ENCODE measurements at regions not wholly inside any gene's neighbourhood (a gene's known extent, or its start where the extent isn't known, plus 50 kb on each side); places are given as distances from the start of the nearest gene placed in this dataset.

GRCh38 chr16:13291591-13292333 is 390.4 kb downstream of the SHISA9 start:
- no peak for DNase-seq (ENCODE audit: low read depth in 1 of 2, low spot score in 1 of 2)

GRCh38 chr16:13296206-13296605 is 394.8 kb downstream of the SHISA9 start:
- no peak for DNase-seq (ENCODE audit: low read depth in 1 of 2, low spot score in 1 of 2)

GRCh38 chr16:13298666-13299065 is 397.3 kb downstream of the SHISA9 start:
- no peak for DNase-seq (ENCODE audit: low read depth in 1 of 2, low spot score in 1 of 2)

- DNase-seq (ENCODE audit: low read depth in 1 of 2, low spot score in 1 of 2), result no peak
These were observed 398.9 kb downstream of the SHISA9 start for GRCh38 chr16:13300066-13300840.

GRCh38 chr16:13305019-13305755 is 403.8 kb downstream of the SHISA9 start:
- no peak for DNase-seq (ENCODE audit: low read depth in 1 of 2, low spot score in 1 of 2)

GRCh38 chr16:13306161-13306995 is 405.0 kb downstream of the SHISA9 start:
- no peak for DNase-seq (ENCODE audit: low read depth in 1 of 2, low spot score in 1 of 2)

- no peak for DNase-seq (ENCODE audit: low read depth in 1 of 2, low spot score in 1 of 2)
These were observed 405.9 kb downstream of the SHISA9 start for GRCh38 chr16:13307255-13307654.

- no peak for DNase-seq (ENCODE audit: low read depth in 1 of 2, low spot score in 1 of 2)
These were observed 406.5 kb downstream of the SHISA9 start for GRCh38 chr16:13307851-13308250.

- DNase-seq (ENCODE audit: low read depth in 1 of 2, low spot score in 1 of 2), result no peak
These were observed 410.7 kb downstream of the SHISA9 start for GRCh38 chr16:13312063-13312462.

- DNase-seq (ENCODE audit: low read depth in 1 of 2, low spot score in 1 of 2), result no peak
These were observed 412.0 kb downstream of the SHISA9 start for GRCh38 chr16:13313351-13313750.

GRCh38 chr16:13314633-13315032 is 413.2 kb downstream of the SHISA9 start:
- no peak for DNase-seq (ENCODE audit: low read depth in 1 of 2, low spot score in 1 of 2)

GRCh38 chr16:13315642-13316427 is 414.4 kb downstream of the SHISA9 start:
- no peak for DNase-seq (ENCODE audit: low read depth in 1 of 2, low spot score in 1 of 2)

- DNase-seq (ENCODE audit: low read depth in 1 of 2, low spot score in 1 of 2), result no peak
These were observed 420.9 kb downstream of the SHISA9 start for GRCh38 chr16:13322336-13322735.

GRCh38 chr16:13324851-13325250 is 423.5 kb downstream of the SHISA9 start:
- no peak for DNase-seq (ENCODE audit: low read depth in 1 of 2, low spot score in 1 of 2)

- DNase-seq (ENCODE audit: low read depth in 1 of 2, low spot score in 1 of 2), result no peak
These were observed 424.0 kb downstream of the SHISA9 start for GRCh38 chr16:13325396-13325795.

- DNase-seq (ENCODE audit: low read depth in 1 of 2, low spot score in 1 of 2), result no peak
These were observed 430.5 kb downstream of the SHISA9 start for GRCh38 chr16:13331918-13332317.

- no peak for DNase-seq (ENCODE audit: low read depth in 1 of 2, low spot score in 1 of 2)
These were observed 431.4 kb downstream of the SHISA9 start for GRCh38 chr16:13332713-13333255.

- no peak for DNase-seq (ENCODE audit: low read depth in 1 of 2, low spot score in 1 of 2)
These were observed 431.9 kb downstream of the SHISA9 start for GRCh38 chr16:13333336-13333735.

- no peak for DNase-seq (ENCODE audit: low read depth in 1 of 2, low spot score in 1 of 2)
These were observed 434.5 kb downstream of the SHISA9 start for GRCh38 chr16:13335879-13336278.

GRCh38 chr16:13336335-13336734 is 434.9 kb downstream of the SHISA9 start:
- no peak for DNase-seq (ENCODE audit: low read depth in 1 of 2, low spot score in 1 of 2)
